Heart left ventricle (tissue), 13 donors: ENCODE measurements at regions not wholly inside any gene's neighbourhood (a gene's known extent, or its start where the extent isn't known, plus 50 kb on each side); places are given as distances from the start of the nearest gene placed in this dataset.

Experiments
- POLR2A ChIP-seq, 2 donors: fragments of 450-650 bp; IDR thresholded peaks; one replicate each; pipeline ENCODE4 v1.6.1; 2017; ENCODE audit warnings: antibody characterized with exemption in 2 of 2, mild to moderate bottlenecking in 2 of 2, moderate library complexity in 2 of 2
- TF ChIP-seq, protein P1 (sequence below), 12 donors: fragments of 200-600 bp; sonication (generic) in 4 of 12; IDR thresholded peaks; one replicate each; pipeline versions ENCODE4 v1.5.0 to v1.8.0; 2018 to 2022; ENCODE audit warnings: antibody characterized with exemption in 12 of 12, mild to moderate bottlenecking in 5 of 12
- donor health status: ischemic (EF 13 %, LVEDD 7.1; RV severe dilation, severe dysfunction).
- donor health status: DM: no; HTN: yes; CAD: no.
- donor health status: DM: no; HTN: no; CAD: no.
- donor health status: ischemic (EF 25% LVEDD 6.9; RV normal size, moderate dysfunction).
- donor health status: ischemic (EF 25% LVEDD 5.7; RV mildly dilated, moderate dysfunction).
- donor health status: ischemic (EF 35%, LVEDD 5.7; RV mildly dilated, moderate dysfunction).
- donor health status: nonischemic (EF 11% LVEDD 7.7; RV severe dilation, severe dysfunction).
- donor health status: DM: yes; HTN: yes; CAD: no.
- donor health status: PGD.
- donor health status: ischemic (EF 29% LVEDD 5.4; RV normal size, mild dysfunction).
- donor health status: nonischemic (EF 23%, LVEDD 6.1; RV moderate dilation, normal function).

DNA sequence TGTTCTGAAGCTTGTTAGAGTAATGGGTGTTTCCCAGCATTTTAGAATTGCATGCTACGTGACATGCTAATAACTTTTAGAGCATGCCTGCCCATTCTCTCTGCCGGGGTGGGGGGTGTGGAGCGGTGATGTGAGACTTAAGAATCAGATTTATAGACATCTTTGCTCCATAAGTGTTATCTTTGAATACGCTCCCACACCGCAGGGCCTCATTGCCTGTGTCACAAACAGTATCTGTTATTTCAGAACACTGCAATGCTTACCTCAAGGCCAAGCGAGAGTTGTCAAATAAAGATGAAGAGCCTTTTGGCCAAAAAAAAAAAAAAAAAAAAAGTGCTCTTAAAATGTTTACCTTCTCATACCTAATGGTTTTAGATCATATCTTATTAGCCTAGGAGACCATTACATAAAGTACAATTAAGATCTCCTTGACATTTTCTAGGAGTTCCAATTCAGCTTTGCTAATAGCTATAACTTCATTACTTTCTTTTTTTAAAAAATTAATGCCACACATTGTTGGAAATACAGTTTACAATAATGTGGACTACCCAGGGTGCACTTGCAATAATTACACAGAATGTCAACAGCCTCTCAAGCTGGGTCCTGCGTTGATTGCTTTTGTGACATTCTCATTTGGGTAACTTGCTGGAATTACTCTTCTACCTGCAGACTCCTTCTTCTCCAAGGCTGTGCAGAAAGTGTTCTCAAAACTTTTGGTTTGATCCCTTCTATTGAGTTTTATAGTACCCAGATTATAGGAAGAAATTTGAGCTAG is 525.3 kb downstream of the KLF12 start:
- TF ChIP-seq POLR2A (IDR thresholded peaks at IDR 0.05), result no peak
- TF ChIP-seq, protein P1, sequence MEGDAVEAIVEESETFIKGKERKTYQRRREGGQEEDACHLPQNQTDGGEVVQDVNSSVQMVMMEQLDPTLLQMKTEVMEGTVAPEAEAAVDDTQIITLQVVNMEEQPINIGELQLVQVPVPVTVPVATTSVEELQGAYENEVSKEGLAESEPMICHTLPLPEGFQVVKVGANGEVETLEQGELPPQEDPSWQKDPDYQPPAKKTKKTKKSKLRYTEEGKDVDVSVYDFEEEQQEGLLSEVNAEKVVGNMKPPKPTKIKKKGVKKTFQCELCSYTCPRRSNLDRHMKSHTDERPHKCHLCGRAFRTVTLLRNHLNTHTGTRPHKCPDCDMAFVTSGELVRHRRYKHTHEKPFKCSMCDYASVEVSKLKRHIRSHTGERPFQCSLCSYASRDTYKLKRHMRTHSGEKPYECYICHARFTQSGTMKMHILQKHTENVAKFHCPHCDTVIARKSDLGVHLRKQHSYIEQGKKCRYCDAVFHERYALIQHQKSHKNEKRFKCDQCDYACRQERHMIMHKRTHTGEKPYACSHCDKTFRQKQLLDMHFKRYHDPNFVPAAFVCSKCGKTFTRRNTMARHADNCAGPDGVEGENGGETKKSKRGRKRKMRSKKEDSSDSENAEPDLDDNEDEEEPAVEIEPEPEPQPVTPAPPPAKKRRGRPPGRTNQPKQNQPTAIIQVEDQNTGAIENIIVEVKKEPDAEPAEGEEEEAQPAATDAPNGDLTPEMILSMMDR (IDR thresholded peaks at IDR 0.05), result no peak
